ENCODE measurements at regions not wholly inside any gene's neighbourhood (a gene's known extent, or its start where the extent isn't known, plus 50 kb on each side); places are given as distances from the start of the nearest gene placed in this dataset.

GRCh38 chr15:87481126-87481525 lies 775.4 kb downstream of the NTRK3 start:
- no peaks in the 10 kb centered on the region for H3K9me3 ChIP-seq (ENCODE audit: control insufficient read depth, low read length)
- no peaks in the 10 kb centered on the region for H3K36me3 ChIP-seq (ENCODE audit: control insufficient read depth, insufficient read depth, low read length)
- H3K9me3 Mint-ChIP-seq = no peaks in the 10 kb centered on the region
- WGBS, 2 experiments (ENCODE audit: insufficient coverage in 1 of 2, insufficient read length in 1 of 2) = 83% methylated on average over 1 to 3 of the region's 3 CpGs
- no peak for DNase-seq
- H3K4me3 ChIP-seq (ENCODE audit: low read length) = no peak overlapping the region
- no peaks in the 10 kb centered on the region for H3K4me1 ChIP-seq (ENCODE audit: control insufficient read depth, insufficient read depth, low read length)
- no peaks in the 10 kb centered on the region for H3K36me3 Mint-ChIP-seq (ENCODE audit: low read depth)
- no peak overlapping the region for H3K4me3 Mint-ChIP-seq
- no peak overlapping the region for H3K9ac ChIP-seq (ENCODE audit: extremely low read depth, low read length, poor library complexity, severe bottlenecking)
- H3K27ac Mint-ChIP-seq = no peak overlapping the region
- peaks cover 8% of the 10 kb centered on the region for H3K4me1 Mint-ChIP-seq
- no peak overlapping the region for H3K27ac ChIP-seq (ENCODE audit: low read depth, low read length)
- TF ChIP-seq CTCF (conservative IDR thresholded peaks at IDR 0.05) = no peak
- peaks cover 4% of the 10 kb centered on the region for H3K27me3 ChIP-seq (ENCODE audit: control insufficient read depth, insufficient read depth, low read length, poor library complexity, severe bottlenecking)
- no peaks in the 10 kb centered on the region for H3K27me3 Mint-ChIP-seq (ENCODE audit: insufficient read depth)

GRCh38 chr15:87478687-87479072 lies 777.9 kb downstream of the NTRK3 start:
- 95 to 100% methylated on average over 2 of the region's 2 CpGs for WGBS, 2 experiments (ENCODE audit: insufficient coverage in 1 of 2, insufficient read length in 1 of 2)
- no peaks in the 10 kb centered on the region for H3K9me3 Mint-ChIP-seq
- no peak for TF ChIP-seq CTCF (conservative IDR thresholded peaks at IDR 0.05)

GRCh38 chr15:87477737-87478686 lies 778.5 kb downstream of the NTRK3 start:
- no peak overlapping the region for H3K4me3 ChIP-seq (ENCODE audit: low read length)
- no peak overlapping the region for H3K27ac Mint-ChIP-seq
- peaks cover 8% of the 10 kb centered on the region for H3K4me1 Mint-ChIP-seq
- WGBS, 2 experiments (ENCODE audit: insufficient coverage in 1 of 2, insufficient read length in 1 of 2) = 71 to 76% methylated on average over 4 to 7 of the region's 8 CpGs
- DNase-seq = peak; percentile 57
- peak; percentile 50 for TF ChIP-seq CTCF (conservative IDR thresholded peaks at IDR 0.05)
- H3K36me3 ChIP-seq (ENCODE audit: control insufficient read depth, insufficient read depth, low read length) = no peaks in the 10 kb centered on the region
- no peaks in the 10 kb centered on the region for H3K36me3 Mint-ChIP-seq (ENCODE audit: low read depth)
- H3K9ac ChIP-seq (ENCODE audit: extremely low read depth, low read length, poor library complexity, severe bottlenecking) = no peak overlapping the region
- no peaks in the 10 kb centered on the region for H3K9me3 ChIP-seq (ENCODE audit: control insufficient read depth, low read length)
- no peaks in the 10 kb centered on the region for H3K27me3 Mint-ChIP-seq (ENCODE audit: insufficient read depth)
- H3K27me3 ChIP-seq (ENCODE audit: control insufficient read depth, insufficient read depth, low read length, poor library complexity, severe bottlenecking) = peaks cover 4% of the 10 kb centered on the region
- H3K4me1 ChIP-seq (ENCODE audit: control insufficient read depth, insufficient read depth, low read length) = no peaks in the 10 kb centered on the region
- H3K4me3 Mint-ChIP-seq = no peak overlapping the region
- no peaks in the 10 kb centered on the region for H3K9me3 Mint-ChIP-seq
- peak overlapping the region; percentile 14 for H3K27ac ChIP-seq (ENCODE audit: low read depth, low read length)

More at GRCh38 chr15:87478687-87479072, 777.9 kb downstream of the NTRK3 start:
- H3K36me3 ChIP-seq (ENCODE audit: control insufficient read depth, insufficient read depth, low read length) = no peaks in the 10 kb centered on the region
- H3K4me3 ChIP-seq (ENCODE audit: low read length) = no peak overlapping the region
- Mint-ChIP-seq H3K4me1 (peaks cover 8% of the 10 kb centered on the region), H3K4me3 (no peak overlapping the region), H3K27ac (no peak overlapping the region), H3K36me3 (ENCODE audit: low read depth) (no peaks in the 10 kb centered on the region), H3K27me3 (ENCODE audit: insufficient read depth) (no peaks in the 10 kb centered on the region)
- no peaks in the 10 kb centered on the region for H3K4me1 ChIP-seq (ENCODE audit: control insufficient read depth, insufficient read depth, low read length)
- no peak for DNase-seq
- peaks cover 4% of the 10 kb centered on the region for H3K27me3 ChIP-seq (ENCODE audit: control insufficient read depth, insufficient read depth, low read length, poor library complexity, severe bottlenecking)
- H3K9ac ChIP-seq (ENCODE audit: extremely low read depth, low read length, poor library complexity, severe bottlenecking) = no peak overlapping the region
- no peak overlapping the region for H3K27ac ChIP-seq (ENCODE audit: low read depth, low read length)
- H3K9me3 ChIP-seq (ENCODE audit: control insufficient read depth, low read length) = no peaks in the 10 kb centered on the region

Measured in endodermal cell (in vitro differentiated cells).